Calu3 (cell line): ENCODE measurements at regions not wholly inside any gene's neighbourhood (a gene's known extent, or its start where the extent isn't known, plus 50 kb on each side); places are given as distances from the start of the nearest gene placed in this dataset.
A peak's percentile ranks its signal among the peaks of the same experiment; 100 is the strongest.

Experiments used
- BruUV-seq: library from RNA; stranded (reverse); fragments of 400-500 nt; replicated peaks from 2 replicates; lab custom pipeline; 2021; lab: Mats Ljungman, UMichigan
- CTCF ChIA-PET: fragments of 300-600 bp; sonication (Branson Sonifier 250); formaldehyde crosslinking; loops from one replicate; lab custom pipeline; 2022; ENCODE audit warnings: antibody characterized with exemption; lab: Charles Lee
- DNase-seq: peaks from one replicate; pipeline ENCODE4 v3.0.0; 2022
- H3K27ac Mint-ChIP-seq: one replicate; pipeline ENCODE4 v1.8.0; 2022; ENCODE audit warnings: mixed read lengths; ENCODE audit not compliant: unreplicated experiment
- H3K27me3 Mint-ChIP-seq: one replicate; pipeline ENCODE4 v1.8.0; 2022; ENCODE audit warnings: mixed read lengths; ENCODE audit not compliant: unreplicated experiment
- H3K36me3 Mint-ChIP-seq: one replicate; pipeline ENCODE4 v1.8.0; 2022; ENCODE audit warnings: mild to moderate bottlenecking, moderate library complexity, mixed read lengths; ENCODE audit not compliant: insufficient read depth, unreplicated experiment
- H3K4me1 Mint-ChIP-seq: one replicate; pipeline ENCODE4 v1.8.0; 2022; ENCODE audit warnings: mild to moderate bottlenecking, low read depth, mixed read lengths; ENCODE audit not compliant: unreplicated experiment
- H3K4me3 Mint-ChIP-seq: one replicate; pipeline ENCODE4 v1.8.0; 2022; ENCODE audit warnings: mild to moderate bottlenecking, low read depth, moderate library complexity, mixed read lengths; ENCODE audit not compliant: unreplicated experiment
- H3K9me3 Mint-ChIP-seq: one replicate; pipeline ENCODE4 v1.8.0; 2022; ENCODE audit warnings: low read depth, mixed read lengths; ENCODE audit not compliant: unreplicated experiment
- intact Hi-C: fragments of 100-400 bp; cut with micrococcal nuclease; formaldehyde crosslinking; loops from one replicate; pipeline ENCODE4 v1.10.0; 2022; ENCODE audit not compliant: unreplicated experiment
- TF ChIP-seq, protein P1 (sequence below): fragments of 200-600 bp; IDR thresholded peaks from one replicate; pipeline ENCODE4 v1.8.0; 2022; ENCODE audit warnings: antibody characterized with exemption; ENCODE audit not compliant: unreplicated experiment

DNA sequence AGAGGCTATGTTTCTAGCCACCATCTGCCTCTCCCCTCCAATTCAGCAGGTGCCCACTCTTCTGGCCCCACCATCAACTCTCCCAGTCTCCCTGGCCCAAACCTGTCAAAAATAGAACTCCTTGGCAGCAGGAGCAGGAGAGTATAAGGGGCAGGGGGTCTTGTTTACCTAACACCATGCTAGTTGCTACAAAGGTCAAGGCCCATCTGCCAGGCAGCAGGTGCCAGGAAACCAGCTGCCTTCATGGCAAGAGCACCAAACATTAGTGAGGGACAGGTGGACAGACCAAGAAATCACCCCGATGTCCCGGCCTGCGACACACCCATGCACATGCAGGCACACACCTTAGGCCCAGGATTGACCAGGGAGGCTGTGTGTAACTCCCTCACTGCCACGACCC, 387.9 kb downstream of the BUD13 start:
- no peak for DNase-seq
- TF ChIP-seq, protein P1, sequence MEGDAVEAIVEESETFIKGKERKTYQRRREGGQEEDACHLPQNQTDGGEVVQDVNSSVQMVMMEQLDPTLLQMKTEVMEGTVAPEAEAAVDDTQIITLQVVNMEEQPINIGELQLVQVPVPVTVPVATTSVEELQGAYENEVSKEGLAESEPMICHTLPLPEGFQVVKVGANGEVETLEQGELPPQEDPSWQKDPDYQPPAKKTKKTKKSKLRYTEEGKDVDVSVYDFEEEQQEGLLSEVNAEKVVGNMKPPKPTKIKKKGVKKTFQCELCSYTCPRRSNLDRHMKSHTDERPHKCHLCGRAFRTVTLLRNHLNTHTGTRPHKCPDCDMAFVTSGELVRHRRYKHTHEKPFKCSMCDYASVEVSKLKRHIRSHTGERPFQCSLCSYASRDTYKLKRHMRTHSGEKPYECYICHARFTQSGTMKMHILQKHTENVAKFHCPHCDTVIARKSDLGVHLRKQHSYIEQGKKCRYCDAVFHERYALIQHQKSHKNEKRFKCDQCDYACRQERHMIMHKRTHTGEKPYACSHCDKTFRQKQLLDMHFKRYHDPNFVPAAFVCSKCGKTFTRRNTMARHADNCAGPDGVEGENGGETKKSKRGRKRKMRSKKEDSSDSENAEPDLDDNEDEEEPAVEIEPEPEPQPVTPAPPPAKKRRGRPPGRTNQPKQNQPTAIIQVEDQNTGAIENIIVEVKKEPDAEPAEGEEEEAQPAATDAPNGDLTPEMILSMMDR, result no peak
- CTCF ChIA-PET, result no interaction called here
- BruUV-seq, result no TSS peak
- H3K9me3 Mint-ChIP-seq, result no peaks in the 10 kb centered on the region
- no peak overlapping the region for H3K27ac Mint-ChIP-seq
- peaks cover 44% of the 10 kb centered on the region for H3K27me3 Mint-ChIP-seq
- no peak overlapping the region for H3K4me3 Mint-ChIP-seq
- no peaks in the 10 kb centered on the region for H3K4me1 Mint-ChIP-seq
- H3K36me3 Mint-ChIP-seq, result no peaks in the 10 kb centered on the region
- intact Hi-C loops, result loop anchor here (10.0 kb wide), 1 partner anchor 110 kb away; no protein-coding TSS in a partner anchor

DNA sequence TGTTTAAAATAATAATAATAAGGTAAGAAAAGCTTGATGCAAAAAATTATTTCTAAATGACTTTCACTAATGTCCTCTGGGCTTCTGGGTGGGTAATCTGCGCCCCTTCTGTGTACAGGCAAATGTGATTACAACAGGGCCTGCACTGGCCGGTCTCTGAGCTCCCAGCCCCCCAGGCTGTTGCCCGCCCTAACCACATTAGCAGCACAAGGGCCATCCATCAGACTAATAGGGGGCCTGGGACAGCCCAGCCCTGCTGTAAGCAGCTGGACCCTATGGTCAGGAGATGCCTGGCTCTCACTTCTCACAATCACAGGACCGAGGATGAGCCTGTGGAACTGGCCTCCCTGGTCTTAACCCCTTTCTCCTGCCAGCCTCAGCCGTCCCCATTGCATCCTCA, 388.4 kb downstream of the BUD13 start:
- Mint-ChIP-seq H3K36me3 (no peaks in the 10 kb centered on the region), H3K27me3 (peaks cover 45% of the 10 kb centered on the region), H3K9me3 (no peaks in the 10 kb centered on the region), H3K27ac (no peak overlapping the region), H3K4me3 (no peak overlapping the region), H3K4me1 (no peaks in the 10 kb centered on the region)
- intact Hi-C loops, result loop anchor here (10.0 kb wide), 1 partner anchor 110 kb away; no protein-coding TSS in a partner anchor
- CTCF ChIA-PET, result no interaction called here
- no peak for DNase-seq
- TF ChIP-seq, protein P1, result no peak
- no TSS peak for BruUV-seq

DNA sequence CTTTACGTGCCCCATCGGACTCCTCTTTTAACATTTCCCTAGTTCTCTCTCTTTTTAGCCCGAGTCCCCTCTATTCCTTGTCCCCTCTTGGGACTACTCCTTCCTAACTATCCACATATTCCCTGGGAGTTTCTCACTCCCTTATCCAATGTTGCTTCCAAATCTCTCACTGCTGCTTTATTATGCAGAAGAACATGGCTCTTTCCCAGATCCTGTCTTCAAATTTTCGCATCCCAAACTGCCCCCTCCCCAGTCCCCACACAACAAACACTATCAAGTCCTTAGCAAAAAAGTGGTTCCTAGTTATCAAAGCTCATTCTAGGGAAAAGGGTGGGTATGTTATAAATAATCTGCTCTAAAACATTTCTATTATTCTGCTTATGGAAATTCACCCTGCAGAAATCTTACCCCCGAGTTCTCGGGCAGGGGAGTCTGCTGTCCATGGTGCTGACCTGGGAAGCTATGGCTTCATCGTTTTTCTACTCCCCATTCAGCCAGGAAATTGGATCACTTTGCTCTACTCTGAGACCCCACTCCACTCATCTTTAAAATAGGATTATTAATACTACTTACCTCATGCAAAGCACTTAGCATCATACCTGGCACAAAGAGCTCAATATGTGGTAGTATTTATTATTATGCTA, 393.5 kb downstream of the BUD13 start:
- Mint-ChIP-seq H3K4me1 (no peaks in the 10 kb centered on the region), H3K4me3 (no peak overlapping the region), H3K27me3 (peaks cover 78% of the 10 kb centered on the region), H3K36me3 (no peaks in the 10 kb centered on the region), H3K27ac (no peak overlapping the region), H3K9me3 (no peaks in the 10 kb centered on the region)
- BruUV-seq, result no TSS peak
- TF ChIP-seq, protein P1, result no peak
- intact Hi-C loops, result no loop called here
- CTCF ChIA-PET, result no interaction called here
- DNase-seq, result peak; percentile 34

DNA sequence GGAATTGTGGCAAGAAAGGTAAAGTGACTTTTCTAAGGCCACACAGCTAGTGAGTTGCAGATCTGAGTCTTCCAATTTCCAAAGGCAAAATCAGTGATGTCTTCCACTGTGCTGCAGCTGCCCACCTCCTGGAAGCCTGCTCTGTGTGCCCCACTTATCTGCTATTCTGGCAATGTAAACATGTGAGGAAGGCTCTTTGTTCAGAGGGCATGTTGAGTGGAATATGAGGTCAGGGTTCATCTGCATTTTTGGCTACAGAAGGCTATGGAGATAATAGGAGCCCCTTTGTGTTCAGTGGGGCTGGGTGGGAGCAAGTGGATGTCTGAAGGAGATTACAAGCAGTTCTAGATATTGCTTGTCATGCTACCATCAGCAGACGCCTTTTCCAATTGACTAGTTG, 396.2 kb downstream of the BUD13 start:
- Mint-ChIP-seq H3K9me3 (no peaks in the 10 kb centered on the region), H3K27me3 (peaks cover 84% of the 10 kb centered on the region), H3K4me1 (no peaks in the 10 kb centered on the region), H3K4me3 (no peak overlapping the region), H3K27ac (no peak overlapping the region), H3K36me3 (no peaks in the 10 kb centered on the region)
- CTCF ChIA-PET, result no interaction called here
- no peak for DNase-seq
- TF ChIP-seq, protein P1, result no peak
- intact Hi-C loops, result no loop called here
- BruUV-seq, result no TSS peak
